Lower leg skin (tissue), 4 donors: ENCODE measurements at regions not wholly inside any gene's neighbourhood (a gene's known extent, or its start where the extent isn't known, plus 50 kb on each side); places are given as distances from the start of the nearest gene placed in this dataset.
"Not testable (repeated sequence)": the region's sequence is repeated elsewhere in the genome, so short reads cannot be mapped to it uniquely, and the experiment has no call there.

Source experiments
- DNase-seq, 2 donors: peaks; one replicate each; pipeline ENCODE4 v3.0.0-alpha.2; 2019; ENCODE audit warnings: low spot score in 2 of 2
- H3K4me3 ChIP-seq: fragments of 200-600 bp; sonication (generic); 2 replicates; pipeline ENCODE4 v1.5.1; 2017; ENCODE audit warnings: mild to moderate bottlenecking, low read depth; ENCODE audit not compliant: poor library complexity, severe bottlenecking
- POLR2A ChIP-seq, 2 donors: fragments of 450-650 bp; IDR thresholded peaks; one replicate each; pipeline ENCODE4 v1.6.1; 2016 to 2017; ENCODE audit warnings: antibody characterized with exemption in 2 of 2, mild to moderate bottlenecking in 1 of 2, moderate library complexity in 1 of 2
- WGBS, 2 donors: methylation state at CpG; one replicate each; pipeline ENCODE4 v1.1.5; 2018; 5-methylcytosine and 5-hydroxymethylcytosine counted together
- intact Hi-C: fragments of 100-400 bp; cut with DNase I; formaldehyde crosslinking; loops from one replicate; pipeline ENCODE4 v1.15.0; 2023; ENCODE audit warnings: low total_unique reads
- TF ChIP-seq, protein P1 (sequence below), 3 donors: fragments of 450-650 bp; IDR thresholded peaks; one replicate each; pipeline ENCODE4 v1.5.1; 2016; ENCODE audit warnings: antibody characterized with exemption in 3 of 3, mild to moderate bottlenecking in 3 of 3, moderate library complexity in 2 of 3

DNA sequence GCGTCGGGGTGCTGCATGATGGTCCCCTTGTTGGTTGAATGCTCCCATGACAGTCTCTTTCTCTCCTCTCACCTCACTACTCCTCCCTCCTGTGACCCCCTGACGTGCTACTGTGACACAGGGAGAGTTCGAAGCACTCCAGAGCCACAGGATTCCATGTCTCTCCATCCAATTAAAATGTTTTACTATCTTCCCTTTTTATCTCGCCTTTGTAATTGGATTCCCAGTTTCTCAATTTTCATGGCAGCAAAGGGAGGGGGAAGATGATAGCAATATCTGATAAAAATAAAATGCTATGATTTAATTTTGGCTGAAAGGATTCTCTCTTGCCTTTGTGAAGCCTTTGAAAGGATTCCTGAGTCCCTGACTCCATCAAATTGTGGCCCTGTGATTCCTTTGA is 271.9 kb upstream of the SLC14A2 start:
- no peak overlapping the region for H3K4me3 ChIP-seq
- no peak for DNase-seq
- TF ChIP-seq, protein P1, sequence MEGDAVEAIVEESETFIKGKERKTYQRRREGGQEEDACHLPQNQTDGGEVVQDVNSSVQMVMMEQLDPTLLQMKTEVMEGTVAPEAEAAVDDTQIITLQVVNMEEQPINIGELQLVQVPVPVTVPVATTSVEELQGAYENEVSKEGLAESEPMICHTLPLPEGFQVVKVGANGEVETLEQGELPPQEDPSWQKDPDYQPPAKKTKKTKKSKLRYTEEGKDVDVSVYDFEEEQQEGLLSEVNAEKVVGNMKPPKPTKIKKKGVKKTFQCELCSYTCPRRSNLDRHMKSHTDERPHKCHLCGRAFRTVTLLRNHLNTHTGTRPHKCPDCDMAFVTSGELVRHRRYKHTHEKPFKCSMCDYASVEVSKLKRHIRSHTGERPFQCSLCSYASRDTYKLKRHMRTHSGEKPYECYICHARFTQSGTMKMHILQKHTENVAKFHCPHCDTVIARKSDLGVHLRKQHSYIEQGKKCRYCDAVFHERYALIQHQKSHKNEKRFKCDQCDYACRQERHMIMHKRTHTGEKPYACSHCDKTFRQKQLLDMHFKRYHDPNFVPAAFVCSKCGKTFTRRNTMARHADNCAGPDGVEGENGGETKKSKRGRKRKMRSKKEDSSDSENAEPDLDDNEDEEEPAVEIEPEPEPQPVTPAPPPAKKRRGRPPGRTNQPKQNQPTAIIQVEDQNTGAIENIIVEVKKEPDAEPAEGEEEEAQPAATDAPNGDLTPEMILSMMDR (IDR thresholded peaks at IDR 0.05) = no peak
- TF ChIP-seq POLR2A (IDR thresholded peaks at IDR 0.05) = no peak
- intact Hi-C loops = no loop called here
- WGBS, 2 donors = 83% methylated on average over 5 of the region's 5 CpGs

DNA sequence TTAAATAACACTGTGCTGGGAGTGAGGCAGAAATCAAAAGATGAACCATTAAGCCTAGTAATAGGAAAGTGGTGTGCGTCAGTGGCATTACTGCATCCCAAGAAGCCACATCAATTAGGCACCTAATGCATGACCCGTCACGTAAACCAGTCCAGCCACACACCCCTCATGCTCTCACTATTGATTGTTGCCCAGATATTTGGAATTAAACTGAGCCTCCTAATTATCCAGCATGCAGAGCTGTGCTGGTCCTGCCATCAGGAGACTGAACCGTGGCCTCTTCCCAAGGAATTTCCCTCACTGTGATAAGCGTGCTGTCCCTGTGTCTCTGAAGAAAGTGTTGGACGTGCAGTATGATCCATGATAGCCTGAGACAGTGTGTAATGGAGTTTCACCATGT is 270.6 kb upstream of the SLC14A2 start:
- intact Hi-C loops, DNase-seq, H3K4me3 ChIP-seq: not testable (repeated sequence)
- 86 to 92% methylated on average over 6 of the region's 6 CpGs for WGBS, 2 donors

- no peak overlapping the region for H3K4me3 ChIP-seq
- no peak for DNase-seq
- intact Hi-C loops = no loop called here
- 73 to 76% methylated on average over 4 of the region's 4 CpGs for WGBS, 2 donors
- TF ChIP-seq, protein P1 (IDR thresholded peaks at IDR 0.05) = no peak
- no peak for TF ChIP-seq POLR2A (IDR thresholded peaks at IDR 0.05)
These were observed 266.3 kb upstream of the SLC14A2 start for GRCh38 chr18:45349019-45349418.

GRCh38 chr18:45349467-45349866 is 265.8 kb upstream of the SLC14A2 start:
- 77 to 79% methylated on average over 2 of the region's 2 CpGs for WGBS, 2 donors
- H3K4me3 ChIP-seq = no peak overlapping the region
- no peak for DNase-seq
- intact Hi-C loops = no loop called here
- TF ChIP-seq POLR2A (IDR thresholded peaks at IDR 0.05) = no peak
- TF ChIP-seq, protein P1 (IDR thresholded peaks at IDR 0.05) = no peak

DNA sequence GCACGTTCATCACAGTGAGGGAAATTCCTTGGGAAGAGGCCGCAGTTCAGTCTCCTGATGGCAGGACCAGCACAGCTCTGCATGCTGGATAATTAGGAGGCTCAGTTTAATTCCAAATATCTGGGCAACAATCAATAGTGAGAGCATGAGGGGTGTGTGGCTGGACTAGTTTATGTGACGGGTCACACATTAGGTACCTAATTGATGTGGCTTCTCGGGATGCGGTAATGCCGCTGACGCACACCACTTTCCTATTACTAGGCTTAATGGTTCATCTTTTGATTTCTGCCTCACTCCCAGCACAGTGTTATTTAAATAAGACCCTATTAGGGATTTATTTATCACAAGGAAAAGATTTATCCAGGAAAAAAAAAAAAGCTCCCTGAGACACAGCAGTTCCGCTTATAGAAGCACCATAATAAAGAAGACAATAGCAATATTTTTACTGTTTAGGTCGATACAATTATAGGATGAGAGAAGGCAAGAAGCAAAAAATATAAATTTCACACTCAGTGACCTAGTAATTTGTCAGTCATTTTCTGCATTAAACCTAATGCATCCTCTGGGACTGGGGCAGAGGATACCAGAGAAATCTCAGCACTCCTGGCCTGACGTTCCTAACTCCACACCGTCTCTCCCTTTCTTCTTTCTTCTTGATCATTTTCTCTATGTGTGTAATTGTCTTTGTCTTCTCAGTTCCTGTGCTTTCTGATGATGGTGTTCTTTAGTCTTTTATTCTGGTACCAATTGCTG is 264.7 kb upstream of the SLC14A2 start:
- DNase-seq = no peak
- no peak overlapping the region for H3K4me3 ChIP-seq
- TF ChIP-seq POLR2A (IDR thresholded peaks at IDR 0.05) = no peak
- TF ChIP-seq, protein P1 (IDR thresholded peaks at IDR 0.05) = no peak
- intact Hi-C loops = no loop called here
- WGBS, 2 donors = 92 to 93% methylated on average over 11 of the region's 11 CpGs

- TF ChIP-seq, protein P1 (IDR thresholded peaks at IDR 0.05) = no peak
- no peak for TF ChIP-seq POLR2A (IDR thresholded peaks at IDR 0.05)
- intact Hi-C loops = no loop called here
- 73 to 77% methylated on average over 5 of the region's 5 CpGs for WGBS, 2 donors
- DNase-seq = no peak
- no peak overlapping the region for H3K4me3 ChIP-seq
These were observed 262.4 kb upstream of the SLC14A2 start for GRCh38 chr18:45352874-45353273.
